Gastrocnemius medialis (tissue), 4 donors: ENCODE measurements at regions not wholly inside any gene's neighbourhood (a gene's known extent, or its start where the extent isn't known, plus 50 kb on each side); places are given as distances from the start of the nearest gene placed in this dataset.

Source experiments
- ATAC-seq, 2 donors: fragments of 150-250 bp; one replicate each; pipeline ENCODE4 v1.9.1; 2016
- DNase-seq, 2 donors: peaks; one replicate each; pipeline ENCODE4 v3.0.0-alpha.2; 2019
- H3K27ac ChIP-seq, 4 donors: fragments of 200-600 bp; sonication (generic); 1 replicate in 1 of 4; 2 replicates in 3 of 4; pipeline ENCODE4 v1.5.1; 2016 to 2018; ENCODE audit warnings: mild to moderate bottlenecking in 2 of 4, moderate library complexity in 1 of 4
- H3K27me3 ChIP-seq, 3 donors: fragments of 200-600 bp; sonication (generic) in 2 of 3; 1 replicate in 1 of 3; 2 replicates in 2 of 3; pipeline versions ENCODE4 v1.5.1 to v1.6.0; 2016 to 2019; ENCODE audit warnings: mild to moderate bottlenecking in 1 of 3, moderate library complexity in 1 of 3
- H3K36me3 ChIP-seq, 2 donors: fragments of 200-600 bp; sonication (generic) in 1 of 2; one replicate each; pipeline ENCODE4 v1.5.1; 2017 to 2018
- H3K4me1 ChIP-seq, 2 donors: fragments of 200-600 bp; sonication (generic) in 1 of 2; one replicate each; pipeline ENCODE4 v1.5.1; 2016 to 2017; ENCODE audit warnings: mild to moderate bottlenecking in 2 of 2
- H3K4me3 ChIP-seq, 4 donors: fragments of 200-600 bp; sonication (generic) in 3 of 4; 1 replicate in 1 of 4; 2 replicates in 3 of 4; pipeline ENCODE4 v1.5.1; 2016 to 2019; ENCODE audit warnings: mild to moderate bottlenecking in 2 of 4
- H3K9me3 ChIP-seq, 3 donors: fragments of 200-600 bp; sonication (generic) in 2 of 3; 1 replicate in 1 of 3; 2 replicates in 2 of 3; pipeline ENCODE4 v1.5.1; 2016 to 2019
- CTCF ChIP-seq, 5 experiments: fragments of 450-650 bp in 3 of 5; fragments of 200-600 bp in 2 of 5; sonication (generic) in 2 of 5; IDR thresholded peaks in 4 of 5; conservative IDR thresholded peaks in 1 of 5; 1 replicate in 4 of 5; 2 replicates in 1 of 5; pipeline ENCODE4 v1.5.1; 2016 to 2019; ENCODE audit warnings: antibody characterized with exemption in 5 of 5, mild to moderate bottlenecking in 3 of 5, moderate library complexity in 3 of 5
- POLR2A ChIP-seq, 2 donors: fragments of 450-650 bp; IDR thresholded peaks; one replicate each; pipeline ENCODE4 v1.6.1; 2017; ENCODE audit warnings: antibody characterized with exemption in 2 of 2, mild to moderate bottlenecking in 2 of 2, moderate library complexity in 2 of 2
- in situ Hi-C, 4 donors: fragments of 200-750 bp; cut with MboI; loops; one replicate each; pipeline versions ENCODE4 v1.15.0 to v1.8.0; 2017; ENCODE audit warnings: low sequenced_read_pairs in 4 of 4
- intact Hi-C: fragments of 100-400 bp; cut with DNase I; formaldehyde crosslinking; loops from one replicate; pipeline ENCODE4 v1.15.1; 2023; ENCODE audit warnings: low total_unique reads

DNA sequence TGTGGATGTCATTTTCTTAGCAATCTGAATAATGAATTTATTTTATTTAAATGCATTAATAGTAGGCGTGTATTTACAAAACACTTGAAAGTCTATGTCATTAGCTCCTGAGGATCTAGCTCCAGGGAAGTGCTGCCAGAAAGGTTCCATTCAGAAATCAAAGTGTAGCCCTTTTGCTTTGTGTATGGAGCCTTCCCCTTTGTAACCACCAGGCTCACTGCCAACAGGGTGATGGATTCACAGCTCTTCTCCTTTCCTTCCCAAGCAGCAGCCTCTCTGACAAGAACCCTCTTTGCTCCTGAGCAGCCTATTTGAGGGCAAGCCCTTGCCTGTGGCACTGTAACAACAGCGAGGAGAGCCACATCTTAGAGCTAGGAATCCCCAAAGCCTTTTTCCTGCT lies 286.0 kb upstream of the RASGEF1B start:
- Histone ChIP-seq H3K36me3 (no peaks in the 10 kb centered on the region), H3K9me3 (no peaks in the 10 kb centered on the region), H3K4me1 (no peaks in the 10 kb centered on the region), H3K27me3 (no peaks in the 10 kb centered on the region), H3K27ac (no peak overlapping the region), H3K4me3 (no peak overlapping the region)
- no peak for ATAC-seq
- intact Hi-C loops, result no loop called here
- no peak for TF ChIP-seq POLR2A (IDR thresholded peaks at IDR 0.05)
- no peak for TF ChIP-seq CTCF (IDR thresholded peaks at IDR 0.05 in 4 of 5, conservative IDR thresholded peaks at IDR 0.05 in 1 of 5)
- no peak for DNase-seq
- in situ Hi-C loops, result no loop called here

GRCh38 chr4:81756973-81757372 lies 285.3 kb upstream of the RASGEF1B start:
- in situ Hi-C loops (no loop called here), intact Hi-C loops (no loop called here)
- H3K36me3 ChIP-seq, result no peaks in the 10 kb centered on the region
- H3K9me3 ChIP-seq, result no peaks in the 10 kb centered on the region
- no peak overlapping the region for H3K4me3 ChIP-seq
- H3K27me3 ChIP-seq, result no peaks in the 10 kb centered on the region
- ATAC-seq (no peak), DNase-seq (no peak)
- no peak overlapping the region for H3K27ac ChIP-seq
- H3K4me1 ChIP-seq, result no peaks in the 10 kb centered on the region
- TF ChIP-seq POLR2A (IDR thresholded peaks at IDR 0.05) (no peak), CTCF (IDR thresholded peaks at IDR 0.05 in 4 of 5, conservative IDR thresholded peaks at IDR 0.05 in 1 of 5) (no peak)

DNA sequence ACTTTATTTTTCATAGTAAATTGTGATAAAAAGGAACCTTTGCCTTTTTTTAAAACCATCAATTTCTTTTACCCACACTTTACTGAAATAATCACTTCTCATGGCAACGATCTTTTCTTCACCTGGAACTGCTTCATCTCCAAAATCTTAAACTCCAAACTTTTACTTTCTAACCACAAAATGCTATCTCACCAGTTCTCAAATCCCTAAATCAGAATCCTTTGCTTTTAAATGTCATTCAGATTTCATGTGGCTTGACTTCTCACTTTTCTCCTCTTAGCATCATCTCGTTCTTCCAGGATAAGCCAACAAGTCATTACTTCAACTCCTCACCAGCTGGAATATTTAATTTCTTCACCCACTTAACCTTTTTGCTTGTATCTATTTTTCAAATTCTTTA lies 284.3 kb upstream of the RASGEF1B start:
- Histone ChIP-seq H3K4me1 (no peaks in the 10 kb centered on the region), H3K36me3 (no peaks in the 10 kb centered on the region), H3K27me3 (no peaks in the 10 kb centered on the region), H3K9me3 (no peaks in the 10 kb centered on the region), H3K4me3 (no peak overlapping the region), H3K27ac (no peak overlapping the region)
- in situ Hi-C loops (no loop called here), intact Hi-C loops (no loop called here)
- TF ChIP-seq CTCF (IDR thresholded peaks at IDR 0.05 in 4 of 5, conservative IDR thresholded peaks at IDR 0.05 in 1 of 5) (no peak), POLR2A (IDR thresholded peaks at IDR 0.05) (no peak)
- DNase-seq, result no peak
- ATAC-seq, result no peak

GRCh38 chr4:81754169-81754568 lies 282.5 kb upstream of the RASGEF1B start:
- Histone ChIP-seq H3K9me3 (no peaks in the 10 kb centered on the region), H3K4me3 (no peak overlapping the region), H3K27ac (no peak overlapping the region), H3K4me1 (no peaks in the 10 kb centered on the region), H3K27me3 (no peaks in the 10 kb centered on the region), H3K36me3 (no peaks in the 10 kb centered on the region)
- DNase-seq (no peak), ATAC-seq (no peak)
- in situ Hi-C loops, result no loop called here
- TF ChIP-seq CTCF (IDR thresholded peaks at IDR 0.05 in 4 of 5, conservative IDR thresholded peaks at IDR 0.05 in 1 of 5), result no peak
- TF ChIP-seq POLR2A (IDR thresholded peaks at IDR 0.05), result no peak
- intact Hi-C loops, result no loop called here

DNA sequence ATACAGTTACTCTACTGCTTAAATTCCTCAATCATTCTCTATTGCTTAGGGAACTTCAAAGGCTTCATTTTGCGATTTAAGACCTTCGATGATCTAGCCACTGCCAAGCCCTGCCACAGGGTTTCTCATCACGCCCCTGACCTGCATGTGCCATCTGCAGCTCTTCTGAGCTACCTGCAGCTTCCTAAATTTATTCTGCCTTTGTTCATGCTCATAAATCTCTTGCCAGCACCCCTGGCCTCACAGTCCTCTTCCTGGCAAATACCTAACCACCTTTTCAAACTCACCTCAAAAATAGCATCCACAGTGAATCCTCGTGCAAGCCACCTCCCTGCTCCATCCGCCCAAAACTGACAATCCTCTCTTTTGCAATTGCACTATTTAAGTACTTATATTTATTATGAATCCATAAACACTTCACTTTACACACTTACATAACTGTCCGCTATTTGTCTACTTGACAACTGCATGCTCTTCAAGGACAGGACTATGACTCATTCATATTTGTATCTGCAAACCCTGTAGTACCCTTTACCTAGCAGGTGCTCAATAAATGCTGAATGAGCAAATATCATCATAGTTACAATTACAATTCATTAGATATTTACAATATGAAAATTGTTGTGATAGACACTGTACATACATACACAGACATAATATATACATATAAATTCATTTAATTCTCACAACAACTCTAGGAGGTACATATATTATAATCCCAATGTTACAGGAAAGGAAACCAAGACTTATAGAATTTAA lies 280.0 kb upstream of the RASGEF1B start:
- Histone ChIP-seq H3K9me3 (no peaks in the 10 kb centered on the region), H3K27me3 (no peaks in the 10 kb centered on the region), H3K27ac (no peak overlapping the region), H3K36me3 (no peaks in the 10 kb centered on the region), H3K4me1 (no peaks in the 10 kb centered on the region), H3K4me3 (no peak overlapping the region)
- DNase-seq (no peak), ATAC-seq (no peak)
- intact Hi-C loops (no loop called here), in situ Hi-C loops (no loop called here)
- TF ChIP-seq CTCF (IDR thresholded peaks at IDR 0.05 in 4 of 5, conservative IDR thresholded peaks at IDR 0.05 in 1 of 5) (no peak), POLR2A (IDR thresholded peaks at IDR 0.05) (no peak)
